ENCODE measurements at regions not wholly inside any gene's neighbourhood (a gene's known extent, or its start where the extent isn't known, plus 50 kb on each side); places are given as distances from the start of the nearest gene placed in this dataset.

DNA sequence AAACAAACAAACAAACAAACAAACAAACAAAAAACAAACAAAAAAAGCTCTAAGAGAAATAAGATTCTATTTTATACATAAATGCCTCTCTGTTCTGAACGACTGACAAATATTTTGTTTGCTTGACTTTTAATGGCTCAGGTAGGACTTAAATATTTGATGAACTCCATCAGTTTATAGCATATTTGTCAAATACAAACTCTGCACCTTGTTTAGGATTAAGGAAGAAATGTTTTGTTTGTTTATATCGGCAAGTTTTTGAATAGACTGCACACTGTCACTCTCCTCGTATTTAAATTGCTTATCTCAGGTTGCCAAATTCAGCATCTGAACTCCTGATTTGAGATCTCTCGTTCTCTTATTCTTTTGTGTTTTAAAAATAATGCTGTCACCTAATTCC, 1499.7 kb upstream of the SLC10A2 start:
- Histone ChIP-seq H3K27ac (ENCODE audit: low read depth, low read length, poor library complexity, severe bottlenecking) (no peak overlapping the region), H3K4me2 (ENCODE audit: low read length) (no peak overlapping the region)

DNA sequence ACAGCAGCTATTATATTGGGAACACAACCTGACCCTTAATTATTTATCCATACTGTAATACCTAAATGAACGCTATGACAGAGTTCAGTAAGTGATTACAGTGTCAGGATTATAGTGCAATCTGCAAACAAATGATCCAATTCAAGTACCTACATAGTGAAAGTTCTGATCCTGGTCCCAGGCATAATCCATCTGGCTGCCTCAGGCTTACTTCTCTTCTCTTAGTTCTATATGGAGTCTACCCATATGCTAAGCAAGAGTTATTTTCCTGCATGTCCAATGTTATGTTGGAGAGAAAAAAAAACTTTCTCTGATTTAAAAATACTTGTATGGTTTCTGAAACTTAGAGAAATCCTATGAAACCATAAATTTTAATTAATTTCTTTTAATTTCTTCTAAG, 1487.7 kb upstream of the SLC10A2 start:
- H3K9ac ChIP-seq (ENCODE audit: low read length), result no peak overlapping the region
- no peaks in the 10 kb centered on the region for H3K79me2 ChIP-seq (ENCODE audit: insufficient read depth, low read length)
- no peaks in the 10 kb centered on the region; the same call in 1 of the 2 replicates for H3K27me3 ChIP-seq (ENCODE audit: insufficient read depth, low read length)
- no peaks in the 10 kb centered on the region for H3K36me3 ChIP-seq (ENCODE audit: insufficient read depth, low read length)
- no peaks in the 10 kb centered on the region for H3K9me2 ChIP-seq (ENCODE audit: low read depth, low read length)
- no peak overlapping the region for H3K27ac ChIP-seq (ENCODE audit: low read depth, low read length, poor library complexity, severe bottlenecking)
- H3F3A ChIP-seq (ENCODE audit: insufficient read depth, low read length), result no peaks in the 10 kb centered on the region
- no peaks in the 10 kb centered on the region for H3K4me1 ChIP-seq (ENCODE audit: insufficient read depth, low read length, severe bottlenecking)
- no peak for TF ChIP-seq EZH2 (IDR thresholded peaks at IDR 0.05; ENCODE audit: borderline replicate concordance, low read length)
- TF ChIP-seq, protein P1, sequence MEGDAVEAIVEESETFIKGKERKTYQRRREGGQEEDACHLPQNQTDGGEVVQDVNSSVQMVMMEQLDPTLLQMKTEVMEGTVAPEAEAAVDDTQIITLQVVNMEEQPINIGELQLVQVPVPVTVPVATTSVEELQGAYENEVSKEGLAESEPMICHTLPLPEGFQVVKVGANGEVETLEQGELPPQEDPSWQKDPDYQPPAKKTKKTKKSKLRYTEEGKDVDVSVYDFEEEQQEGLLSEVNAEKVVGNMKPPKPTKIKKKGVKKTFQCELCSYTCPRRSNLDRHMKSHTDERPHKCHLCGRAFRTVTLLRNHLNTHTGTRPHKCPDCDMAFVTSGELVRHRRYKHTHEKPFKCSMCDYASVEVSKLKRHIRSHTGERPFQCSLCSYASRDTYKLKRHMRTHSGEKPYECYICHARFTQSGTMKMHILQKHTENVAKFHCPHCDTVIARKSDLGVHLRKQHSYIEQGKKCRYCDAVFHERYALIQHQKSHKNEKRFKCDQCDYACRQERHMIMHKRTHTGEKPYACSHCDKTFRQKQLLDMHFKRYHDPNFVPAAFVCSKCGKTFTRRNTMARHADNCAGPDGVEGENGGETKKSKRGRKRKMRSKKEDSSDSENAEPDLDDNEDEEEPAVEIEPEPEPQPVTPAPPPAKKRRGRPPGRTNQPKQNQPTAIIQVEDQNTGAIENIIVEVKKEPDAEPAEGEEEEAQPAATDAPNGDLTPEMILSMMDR (IDR thresholded peaks at IDR 0.05; ENCODE audit: low read length), result no peak
- H4K20me1 ChIP-seq (ENCODE audit: insufficient read depth, low read length), result no peaks in the 10 kb centered on the region
- no peak overlapping the region for H2AFZ ChIP-seq (ENCODE audit: low read length)
- H3K4me3 ChIP-seq (ENCODE audit: low read depth, low read length, poor library complexity, severe bottlenecking), result no peak overlapping the region
- H3K9me3 ChIP-seq (ENCODE audit: low read length), result no peaks in the 10 kb centered on the region
- H3K4me2 ChIP-seq (ENCODE audit: low read length), result no peak overlapping the region

More for the DNA sequence above, 1499.7 kb upstream of the SLC10A2 start:
- Histone ChIP-seq H3K9me2 (ENCODE audit: low read depth, low read length) (no peaks in the 10 kb centered on the region), H3K36me3 (ENCODE audit: insufficient read depth, low read length) (no peaks in the 10 kb centered on the region), H3K27me3 (ENCODE audit: insufficient read depth, low read length) (no peaks in the 10 kb centered on the region), H4K20me1 (ENCODE audit: insufficient read depth, low read length) (no peaks in the 10 kb centered on the region), H3F3A (ENCODE audit: insufficient read depth, low read length) (no peaks in the 10 kb centered on the region), H3K9ac (ENCODE audit: low read length) (no peak overlapping the region), H3K4me1 (ENCODE audit: insufficient read depth, low read length, severe bottlenecking) (no peaks in the 10 kb centered on the region), H2AFZ (ENCODE audit: low read length) (no peak overlapping the region), H3K79me2 (ENCODE audit: insufficient read depth, low read length) (no peaks in the 10 kb centered on the region), H3K9me3 (ENCODE audit: low read length) (no peaks in the 10 kb centered on the region), H3K4me3 (ENCODE audit: low read depth, low read length, poor library complexity, severe bottlenecking) (no peak overlapping the region)
- TF ChIP-seq EZH2 (IDR thresholded peaks at IDR 0.05; ENCODE audit: borderline replicate concordance, low read length), result no peak
- TF ChIP-seq, protein P1 (IDR thresholded peaks at IDR 0.05; ENCODE audit: low read length), result no peak

DNA sequence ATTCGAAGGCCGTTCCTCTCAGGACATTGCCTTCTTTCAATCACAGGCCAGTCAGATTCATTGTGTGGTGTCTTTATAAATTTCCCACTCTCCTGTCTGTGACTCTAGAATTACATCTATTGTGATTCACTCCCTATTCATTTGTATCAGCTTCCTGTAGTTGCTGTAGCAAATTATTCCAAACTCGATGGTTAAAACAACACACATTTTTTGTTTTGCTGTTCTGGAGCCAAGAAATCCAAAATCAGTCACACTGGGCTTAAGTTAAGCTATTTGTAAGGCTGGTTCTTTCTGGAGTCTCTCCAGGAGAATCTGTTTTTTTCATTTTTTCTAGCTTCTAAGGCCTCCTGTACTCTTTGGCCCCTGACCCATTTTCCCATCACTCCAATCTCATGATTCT, 1487.0 kb upstream of the SLC10A2 start:
- Histone ChIP-seq H3K9me3 (ENCODE audit: low read length) (no peaks in the 10 kb centered on the region), H3K4me3 (ENCODE audit: low read depth, low read length, poor library complexity, severe bottlenecking) (no peak overlapping the region), H4K20me1 (ENCODE audit: insufficient read depth, low read length) (no peaks in the 10 kb centered on the region), H3K27ac (ENCODE audit: low read depth, low read length, poor library complexity, severe bottlenecking) (no peak overlapping the region), H2AFZ (ENCODE audit: low read length) (no peak overlapping the region), H3K9ac (ENCODE audit: low read length) (no peak overlapping the region), H3K36me3 (ENCODE audit: insufficient read depth, low read length) (no peaks in the 10 kb centered on the region), H3K4me2 (ENCODE audit: low read length) (no peak overlapping the region), H3K9me2 (ENCODE audit: low read depth, low read length) (no peaks in the 10 kb centered on the region), H3K27me3 (ENCODE audit: insufficient read depth, low read length) (no peaks in the 10 kb centered on the region; the same call in 1 of the 2 replicates), H3K79me2 (ENCODE audit: insufficient read depth, low read length) (no peaks in the 10 kb centered on the region), H3F3A (ENCODE audit: insufficient read depth, low read length) (no peaks in the 10 kb centered on the region), H3K4me1 (ENCODE audit: insufficient read depth, low read length, severe bottlenecking) (no peaks in the 10 kb centered on the region)
- TF ChIP-seq, protein P1 (IDR thresholded peaks at IDR 0.05; ENCODE audit: low read length), result no peak
- TF ChIP-seq EZH2 (IDR thresholded peaks at IDR 0.05; ENCODE audit: borderline replicate concordance, low read length), result no peak
